LNCaP clone FGC (cell line): ENCODE measurements at regions not wholly inside any gene's neighbourhood (a gene's known extent, or its start where the extent isn't known, plus 50 kb on each side); places are given as distances from the start of the nearest gene placed in this dataset.

Source experiments
- DNase-seq: peaks from one replicate; pipeline ENCODE4 v3.0.0-alpha.2; 2011; ENCODE audit warnings: low read depth
- H3K4me3 ChIP-seq: 2 replicates; pipeline ENCODE4 v1.5.1; 2011; ENCODE audit warnings: mild to moderate bottlenecking, low read depth, low read length, control low read depth
- CTCF ChIP-seq: IDR thresholded peaks from 2 replicates; pipeline ENCODE4 v1.5.1; 2012; ENCODE audit warnings: mild to moderate bottlenecking; ENCODE audit not compliant: control insufficient read depth, insufficient read depth; ENCODE audit errors: extremely low read depth

- no peak for TF ChIP-seq CTCF
- H3K4me3 ChIP-seq: no peak overlapping the region
- DNase-seq: no peak
Observed at GRCh38 chr17:73785496-73785895, 141.3 kb upstream of the SDK2 start.

GRCh38 chr17:73785958-73786743 is 141.9 kb upstream of the SDK2 start:
- no peak for TF ChIP-seq CTCF
- H3K4me3 ChIP-seq: no peak overlapping the region
- no peak for DNase-seq

- DNase-seq: no peak
- H3K4me3 ChIP-seq: no peak overlapping the region
- TF ChIP-seq CTCF: no peak
Observed at GRCh38 chr17:73787076-73788059, 143.1 kb upstream of the SDK2 start.

- TF ChIP-seq CTCF: no peak
- no peak overlapping the region for H3K4me3 ChIP-seq
- DNase-seq: no peak
Observed at GRCh38 chr17:73788111-73788510, 143.9 kb upstream of the SDK2 start.

GRCh38 chr17:73791121-73791520 is 146.9 kb upstream of the SDK2 start:
- TF ChIP-seq CTCF: no peak
- DNase-seq: no peak
- no peak overlapping the region for H3K4me3 ChIP-seq

GRCh38 chr17:73791631-73792030 is 147.4 kb upstream of the SDK2 start:
- no peak overlapping the region for H3K4me3 ChIP-seq
- TF ChIP-seq CTCF: no peak
- no peak for DNase-seq

GRCh38 chr17:73792994-73793393 is 148.7 kb upstream of the SDK2 start:
- no peak for TF ChIP-seq CTCF
- H3K4me3 ChIP-seq: no peak overlapping the region
- DNase-seq: no peak
